PFSK-1 (cell line): ENCODE measurements at regions not wholly inside any gene's neighbourhood (a gene's known extent, or its start where the extent isn't known, plus 50 kb on each side); places are given as distances from the start of the nearest gene placed in this dataset.

Experiments used
- POLR2AphosphoS5 ChIP-seq: IDR thresholded peaks from 2 replicates; pipeline ENCODE4 v1.6.1; 2012; ENCODE audit warnings: low read depth, mild to moderate bottlenecking, control low read depth, low read length, moderate library complexity
- REST ChIP-seq, 2 experiments: IDR thresholded peaks; 2 replicates each; pipeline versions ENCODE4 v1.6.1 to v1.8.0; 2011 to 2012; ENCODE audit warnings: low read depth in 2 of 2, low read length in 2 of 2, control low read depth in 1 of 2, inconsistent platforms in 1 of 2, mild to moderate bottlenecking in 1 of 2, moderate library complexity in 1 of 2; ENCODE audit not compliant: insufficient read depth in 1 of 2
- SIN3A ChIP-seq: IDR thresholded peaks from 2 replicates; pipeline ENCODE4 v1.6.1; 2012; ENCODE audit warnings: mild to moderate bottlenecking, low read length, moderate library complexity, borderline replicate concordance; ENCODE audit not compliant: insufficient read depth

GRCh38 chr2:221268631-221269030 is 303.5 kb downstream of the EPHA4 start:
- no peak for TF ChIP-seq POLR2AphosphoS5
- TF ChIP-seq REST (IDR thresholded peaks at IDR 0.05; ENCODE audit: insufficient read depth in 1 of 2, low read depth in 2 of 2, low read length in 2 of 2): no peak
- TF ChIP-seq SIN3A: no peak
